Neural cell (in vitro differentiated cells): ENCODE measurements at regions not wholly inside any gene's neighbourhood (a gene's known extent, or its start where the extent isn't known, plus 50 kb on each side); places are given as distances from the start of the nearest gene placed in this dataset.

Experiments
- H2AFZ ChIP-seq: fragments of 200-600, 300-800 bp; sonication (generic), shearing (Covaris generic); 2 replicates; pipeline ENCODE4 v1.6.0; 2014; ENCODE audit warnings: low read depth, mild to moderate bottlenecking, antibody characterized with exemption, low read length, moderate library complexity
- H3F3A ChIP-seq: fragments of 200-600 bp; shearing (Covaris generic); 2 replicates; pipeline ENCODE4 v1.6.1; 2016; ENCODE audit warnings: mild to moderate bottlenecking, moderate library complexity, mixed read lengths, antibody characterized with exemption, low read length; ENCODE audit not compliant: insufficient read depth, poor library complexity, severe bottlenecking
- H3K27ac ChIP-seq: fragments of 200-600, 300-800 bp; sonication (generic), shearing (Covaris generic); 2 replicates; pipeline ENCODE4 v1.5.1; 2014; ENCODE audit warnings: mild to moderate bottlenecking, low read length, moderate library complexity
- H3K27me3 ChIP-seq: fragments of 300-800, 200-600 bp; sonication (generic), shearing (Covaris generic); 2 replicates; pipeline ENCODE4 v1.6.0; 2014; ENCODE audit warnings: mild to moderate bottlenecking, low read depth, low read length, moderate library complexity; ENCODE audit not compliant: insufficient read depth
- H3K36me3 ChIP-seq: fragments of 300-800, 200-600 bp; sonication (generic), shearing (Covaris generic); 2 replicates; pipeline ENCODE4 v1.5.1; 2014; ENCODE audit warnings: mild to moderate bottlenecking, antibody characterized with exemption, low read length, moderate library complexity; ENCODE audit not compliant: insufficient read depth
- H3K4me2 ChIP-seq: fragments of 300-800, 200-600 bp; sonication (generic), shearing (Covaris generic); 2 replicates; pipeline ENCODE4 v1.6.0; 2014; ENCODE audit warnings: mild to moderate bottlenecking, low read length
- H3K4me3 ChIP-seq: fragments of 300-800, 200-600 bp; sonication (generic), shearing (Covaris generic); 2 replicates; pipeline ENCODE4 v1.5.1; 2014; ENCODE audit warnings: mild to moderate bottlenecking, low read length, moderate library complexity
- H3K79me2 ChIP-seq: fragments of 200-600 bp; shearing (Covaris generic); replicated peaks from 2 replicates; pipeline ENCODE4 v1.6.0; 2014; ENCODE audit warnings: mild to moderate bottlenecking, low read length, moderate library complexity; ENCODE audit not compliant: insufficient read depth
- H3K9ac ChIP-seq: fragments of 300-800, 200-600 bp; sonication (generic), shearing (Covaris generic); 2 replicates; pipeline ENCODE4 v1.6.1; 2016; ENCODE audit warnings: mild to moderate bottlenecking, low read length, mixed read lengths
- H3K9me2 ChIP-seq: fragments of 200-600 bp; shearing (Covaris generic); 2 replicates; pipeline ENCODE4 v1.6.1; 2016; ENCODE audit warnings: mild to moderate bottlenecking, low read length, mixed read lengths; ENCODE audit not compliant: insufficient read depth
- H3K9me3 ChIP-seq: fragments of 200-600, 300-800 bp; sonication (generic), shearing (Covaris generic); 2 replicates; pipeline ENCODE4 v1.6.1; 2016; ENCODE audit warnings: mild to moderate bottlenecking, mixed run types, low read length, moderate library complexity, mixed read lengths
- H4K20me1 ChIP-seq: fragments of 200-600 bp; shearing (Covaris generic); 2 replicates; pipeline ENCODE4 v1.6.1; 2016; ENCODE audit warnings: mild to moderate bottlenecking, mixed run types; ENCODE audit not compliant: insufficient read depth
- CTCF ChIP-seq: fragments of 450-650 bp; IDR thresholded peaks from 2 replicates; pipeline ENCODE4 v1.5.1; 2014; ENCODE audit warnings: antibody characterized with exemption, mild to moderate bottlenecking, moderate library complexity; ENCODE audit not compliant: poor library complexity, severe bottlenecking
- EP300 ChIP-seq: fragments of 450-650 bp; conservative IDR thresholded peaks from 2 replicates; pipeline ENCODE4 v1.6.1; 2014; ENCODE audit warnings: antibody characterized with exemption, mild to moderate bottlenecking, moderate library complexity; ENCODE audit not compliant: poor library complexity, severe bottlenecking
- EZH2 ChIP-seq: fragments of 200-600, 300-800 bp; shearing (Covaris generic), sonication (generic); IDR thresholded peaks from 2 replicates; pipeline ENCODE4 v1.6.1; 2014; ENCODE audit warnings: antibody characterized with exemption, low read length, borderline replicate concordance, mild to moderate bottlenecking; ENCODE audit not compliant: insufficient read depth, poor library complexity, severe bottlenecking
- MXI1 ChIP-seq: fragments of 450-650 bp; conservative IDR thresholded peaks from 2 replicates; pipeline ENCODE4 v1.6.1; 2014; ENCODE audit warnings: antibody characterized with exemption, mild to moderate bottlenecking; ENCODE audit not compliant: poor library complexity, severe bottlenecking
- POLR2AphosphoS5 ChIP-seq: IDR thresholded peaks from 2 replicates; pipeline ENCODE4 v1.6.1; 2012
- RAD21 ChIP-seq: fragments of 450-650 bp; conservative IDR thresholded peaks from 2 replicates; pipeline ENCODE4 v1.6.1; 2014; ENCODE audit warnings: antibody characterized with exemption, mild to moderate bottlenecking, moderate library complexity
- REST ChIP-seq: IDR thresholded peaks from 2 replicates; pipeline ENCODE4 v1.6.1; 2012; ENCODE audit warnings: borderline replicate concordance
- SMC3 ChIP-seq: fragments of 450-650 bp; conservative IDR thresholded peaks from 2 replicates; pipeline ENCODE4 v1.6.1; 2014; ENCODE audit warnings: antibody characterized with exemption, mild to moderate bottlenecking, moderate library complexity; ENCODE audit not compliant: poor library complexity
- TAF1 ChIP-seq: IDR thresholded peaks from 2 replicates; pipeline ENCODE4 v1.6.1; 2012; ENCODE audit warnings: low read depth

DNA sequence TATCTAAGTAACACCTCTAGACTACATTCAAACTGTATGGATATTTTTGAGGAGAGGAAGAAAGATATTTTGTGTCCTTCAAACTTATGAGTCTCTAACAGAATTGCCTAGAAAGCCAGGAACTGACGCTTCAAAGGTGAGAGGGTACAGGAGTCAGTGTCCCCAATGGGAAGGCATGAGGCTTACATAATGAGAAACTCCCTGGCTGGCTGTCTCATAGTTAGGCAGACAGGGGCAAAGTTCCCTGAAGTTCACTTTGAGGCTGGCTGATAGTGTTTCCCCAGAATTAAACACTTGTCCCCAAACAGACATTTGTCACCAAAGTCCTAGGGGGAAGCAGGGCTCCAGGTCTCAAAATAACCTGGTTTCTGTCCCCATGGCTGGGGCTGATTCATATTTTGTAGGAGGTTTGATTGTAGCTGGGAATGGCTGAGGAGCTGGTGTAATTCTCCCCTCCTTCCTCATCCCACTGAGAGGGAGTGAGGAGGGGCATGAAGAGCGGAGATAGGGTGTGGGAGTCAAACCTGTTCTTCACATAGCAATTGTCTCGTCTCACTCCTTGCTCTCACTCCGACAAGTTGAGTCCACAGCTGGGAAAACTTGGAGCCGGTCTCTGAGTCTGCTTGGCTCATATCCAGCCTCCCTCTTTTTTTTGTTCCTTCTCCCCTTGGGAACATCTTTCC, 56.4 kb upstream of the CISTR start:
- Histone ChIP-seq H3K27me3 (peaks cover 3% of the 10 kb centered on the region), H2AFZ (no peak overlapping the region)
- TF ChIP-seq TAF1, result no peak
- no peak for TF ChIP-seq REST
- TF ChIP-seq POLR2AphosphoS5, result no peak
- TF ChIP-seq MXI1, result no peak

DNA sequence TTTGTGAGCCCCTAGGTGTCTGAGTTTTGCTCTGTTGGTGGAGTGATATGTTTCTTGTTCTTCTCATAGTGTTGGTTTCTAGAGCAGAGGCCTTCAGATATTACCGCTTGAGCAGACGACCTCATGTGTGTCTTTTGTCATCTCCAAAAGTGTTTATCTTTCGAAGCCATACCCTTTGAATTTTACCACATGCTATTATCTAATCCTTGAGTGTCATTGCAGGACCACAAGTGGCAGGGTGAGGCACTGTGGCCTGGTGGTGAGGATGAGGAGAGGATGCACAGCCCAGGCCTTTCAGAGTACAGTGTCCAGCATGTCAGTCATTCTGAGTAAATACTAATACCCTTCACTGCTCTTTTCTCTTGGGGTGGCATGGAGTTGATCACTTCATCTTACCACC, 57.2 kb upstream of the CISTR start:
- H3K27ac ChIP-seq, result no peak overlapping the region
- no peaks in the 10 kb centered on the region for H3K9me2 ChIP-seq
- no peaks in the 10 kb centered on the region for H3K36me3 ChIP-seq
- H3K4me2 ChIP-seq, result no peak overlapping the region
- TF ChIP-seq MXI1, result no peak
- TF ChIP-seq EP300, result no peak
- TF ChIP-seq RAD21, result no peak
- TF ChIP-seq CTCF, result no peak
- no peak for TF ChIP-seq TAF1
- TF ChIP-seq EZH2, result no peak
- no peak for TF ChIP-seq SMC3
- no peak for TF ChIP-seq REST
- TF ChIP-seq POLR2AphosphoS5, result no peak
- no peaks in the 10 kb centered on the region for H3F3A ChIP-seq
- no peak overlapping the region for H2AFZ ChIP-seq
- H3K9ac ChIP-seq, result no peak overlapping the region
- H3K4me3 ChIP-seq, result no peak overlapping the region
- H3K9me3 ChIP-seq, result no peaks in the 10 kb centered on the region
- H3K27me3 ChIP-seq, result peaks cover 3% of the 10 kb centered on the region
- no peaks in the 10 kb centered on the region for H3K79me2 ChIP-seq
- no peaks in the 10 kb centered on the region for H4K20me1 ChIP-seq

More for the DNA sequence above, 56.4 kb upstream of the CISTR start:
- no peak overlapping the region for H3K9ac ChIP-seq
- H3K79me2 ChIP-seq, result no peaks in the 10 kb centered on the region
- no peaks in the 10 kb centered on the region for H3K9me3 ChIP-seq
- H4K20me1 ChIP-seq, result no peaks in the 10 kb centered on the region
- H3F3A ChIP-seq, result no peaks in the 10 kb centered on the region
- H3K4me3 ChIP-seq, result no peak overlapping the region
- H3K36me3 ChIP-seq, result no peaks in the 10 kb centered on the region
- no peaks in the 10 kb centered on the region for H3K9me2 ChIP-seq
- no peak overlapping the region for H3K4me2 ChIP-seq
- H3K27ac ChIP-seq, result no peak overlapping the region
